IPS-20b (cell line): ENCODE measurements at regions not wholly inside any gene's neighbourhood (a gene's known extent, or its start where the extent isn't known, plus 50 kb on each side); places are given as distances from the start of the nearest gene placed in this dataset.
"Not testable (repeated sequence)": the region's sequence is repeated elsewhere in the genome, so short reads cannot be mapped to it uniquely, and the experiment has no call there.

ENCODE experiments used
- H3K27ac ChIP-seq: one replicate; pipeline ENCODE4 v1.5.1; 2013; ENCODE audit warnings: low read length
- H3K27me3 ChIP-seq: 2 replicates; pipeline ENCODE4 v1.6.1; 2013; ENCODE audit warnings: mild to moderate bottlenecking, low read length, inconsistent platforms; ENCODE audit not compliant: insufficient read depth
- H3K36me3 ChIP-seq: 2 replicates; pipeline ENCODE4 v1.6.1; 2013; ENCODE audit warnings: low read depth, mild to moderate bottlenecking, inconsistent platforms, low read length, moderate library complexity; ENCODE audit not compliant: insufficient read depth
- H3K4me1 ChIP-seq: 2 replicates; pipeline ENCODE4 v1.6.1; 2013; ENCODE audit warnings: mild to moderate bottlenecking, control low read depth, inconsistent platforms, low read length, moderate library complexity; ENCODE audit not compliant: insufficient read depth
- H3K4me3 ChIP-seq: 2 replicates; pipeline ENCODE4 v1.5.1; 2013; ENCODE audit warnings: mild to moderate bottlenecking, low read length, inconsistent platforms
- H3K9ac ChIP-seq: 2 replicates; pipeline ENCODE4 v1.6.1; 2013; ENCODE audit warnings: low read depth, mild to moderate bottlenecking, inconsistent platforms, low read length, moderate library complexity
- H3K9me3 ChIP-seq: 2 replicates; pipeline ENCODE4 v1.6.1; 2013; ENCODE audit warnings: mild to moderate bottlenecking, low read depth, low read length, inconsistent platforms; ENCODE audit not compliant: insufficient read depth

- no peak overlapping the region for H3K27ac ChIP-seq
- H3K9me3 ChIP-seq: no peaks in the 10 kb centered on the region
- no peak overlapping the region for H3K4me3 ChIP-seq
- no peaks in the 10 kb centered on the region for H3K36me3 ChIP-seq
- no peaks in the 10 kb centered on the region for H3K27me3 ChIP-seq
- H3K9ac ChIP-seq: no peak overlapping the region
- H3K4me1 ChIP-seq: no peaks in the 10 kb centered on the region
Measured at GRCh38 chr2:221997683-221998082, 301.1 kb downstream of the PAX3 start.

- H3K9ac ChIP-seq: no peak overlapping the region
- H3K27ac ChIP-seq: no peak overlapping the region
- H3K36me3 ChIP-seq: no peaks in the 10 kb centered on the region
- H3K4me3 ChIP-seq: no peak overlapping the region
- H3K27me3 ChIP-seq: no peaks in the 10 kb centered on the region
- H3K9me3 ChIP-seq: no peaks in the 10 kb centered on the region
- no peaks in the 10 kb centered on the region for H3K4me1 ChIP-seq
Measured at GRCh38 chr2:221997100-221997499, 301.7 kb downstream of the PAX3 start.

GRCh38 chr2:221994926-221995325, 303.9 kb downstream of the PAX3 start:
- no peak overlapping the region for H3K27ac ChIP-seq
- no peaks in the 10 kb centered on the region for H3K36me3 ChIP-seq
- H3K9ac ChIP-seq: no peak overlapping the region
- H3K9me3 ChIP-seq: no peaks in the 10 kb centered on the region
- H3K4me3 ChIP-seq: no peak overlapping the region
- no peaks in the 10 kb centered on the region for H3K4me1 ChIP-seq
- H3K27me3 ChIP-seq: no peaks in the 10 kb centered on the region

GRCh38 chr2:221984376-221984775, 314.4 kb downstream of the PAX3 start:
- H3K27ac ChIP-seq, H3K4me1 ChIP-seq, H3K9me3 ChIP-seq, H3K4me3 ChIP-seq, H3K27me3 ChIP-seq, H3K36me3 ChIP-seq, H3K9ac ChIP-seq: not testable (repeated sequence)

GRCh38 chr2:221981912-221982470, 316.8 kb downstream of the PAX3 start:
- H3K4me3 ChIP-seq: no peak overlapping the region
- H3K4me1 ChIP-seq: peaks cover 4% of the 10 kb centered on the region; the same call in 1 of the 2 replicates
- H3K36me3 ChIP-seq: no peaks in the 10 kb centered on the region
- H3K27ac ChIP-seq: no peak overlapping the region
- H3K9ac ChIP-seq: no peak overlapping the region
- no peaks in the 10 kb centered on the region for H3K27me3 ChIP-seq
- no peaks in the 10 kb centered on the region for H3K9me3 ChIP-seq

- Histone ChIP-seq H3K4me1 (no peaks in the 10 kb centered on the region), H3K27me3 (no peaks in the 10 kb centered on the region), H3K36me3 (no peaks in the 10 kb centered on the region), H3K9me3 (no peaks in the 10 kb centered on the region), H3K9ac (no peak overlapping the region), H3K27ac (no peak overlapping the region), H3K4me3 (no peak overlapping the region)
Measured at GRCh38 chr2:221975151-221975550, 323.6 kb downstream of the PAX3 start.

- no peak overlapping the region for H3K27ac ChIP-seq
- no peak overlapping the region for H3K9ac ChIP-seq
- no peaks in the 10 kb centered on the region for H3K9me3 ChIP-seq
- H3K4me3 ChIP-seq: no peak overlapping the region
- no peaks in the 10 kb centered on the region for H3K27me3 ChIP-seq
- no peaks in the 10 kb centered on the region for H3K36me3 ChIP-seq
- H3K4me1 ChIP-seq: no peaks in the 10 kb centered on the region
Measured at GRCh38 chr2:221973902-221974301, 324.9 kb downstream of the PAX3 start.

- Histone ChIP-seq H3K36me3 (no peaks in the 10 kb centered on the region), H3K4me3 (no peak overlapping the region), H3K27ac (no peak overlapping the region), H3K9ac (no peak overlapping the region), H3K27me3 (no peaks in the 10 kb centered on the region), H3K4me1 (no peaks in the 10 kb centered on the region), H3K9me3 (no peaks in the 10 kb centered on the region)
Measured at GRCh38 chr2:221973502-221973901, 325.3 kb downstream of the PAX3 start.

- no peak overlapping the region for H3K9ac ChIP-seq
- no peaks in the 10 kb centered on the region for H3K9me3 ChIP-seq
- no peak overlapping the region for H3K4me3 ChIP-seq
- H3K36me3 ChIP-seq: no peaks in the 10 kb centered on the region
- no peak overlapping the region for H3K27ac ChIP-seq
- no peaks in the 10 kb centered on the region for H3K4me1 ChIP-seq
- no peaks in the 10 kb centered on the region for H3K27me3 ChIP-seq
Measured at GRCh38 chr2:221972813-221973478, 325.9 kb downstream of the PAX3 start.

- Histone ChIP-seq H3K9ac (no peak overlapping the region), H3K9me3 (no peaks in the 10 kb centered on the region), H3K27me3 (no peaks in the 10 kb centered on the region), H3K27ac (no peak overlapping the region), H3K4me1 (peaks cover 4% of the 10 kb centered on the region; the same call in 1 of the 2 replicates), H3K36me3 (no peaks in the 10 kb centered on the region), H3K4me3 (no peak overlapping the region)
Measured at GRCh38 chr2:221970389-221970788, 328.4 kb downstream of the PAX3 start.

GRCh38 chr2:221969830-221970144, 329.0 kb downstream of the PAX3 start:
- H3K9ac ChIP-seq: no peak overlapping the region
- H3K9me3 ChIP-seq: no peaks in the 10 kb centered on the region
- H3K27ac ChIP-seq: no peak overlapping the region
- H3K36me3 ChIP-seq: no peaks in the 10 kb centered on the region
- H3K4me1 ChIP-seq: peaks cover 4% of the 10 kb centered on the region; the same call in 1 of the 2 replicates
- H3K4me3 ChIP-seq: no peak overlapping the region
- no peaks in the 10 kb centered on the region for H3K27me3 ChIP-seq

- H3K4me1 ChIP-seq: peaks cover 4% of the 10 kb centered on the region; the same call in 1 of the 2 replicates
- no peak overlapping the region for H3K9ac ChIP-seq
- no peak overlapping the region for H3K4me3 ChIP-seq
- no peaks in the 10 kb centered on the region for H3K9me3 ChIP-seq
- no peak overlapping the region for H3K27ac ChIP-seq
- no peaks in the 10 kb centered on the region for H3K36me3 ChIP-seq
- H3K27me3 ChIP-seq: no peaks in the 10 kb centered on the region
Measured at GRCh38 chr2:221969087-221969829, 329.5 kb downstream of the PAX3 start.
